WTC11 (cell line): ENCODE measurements at regions not wholly inside any gene's neighbourhood (a gene's known extent, or its start where the extent isn't known, plus 50 kb on each side); places are given as distances from the start of the nearest gene placed in this dataset.

Experiments
- ATAC-seq: fragments of 200-7000 bp; cut with Tn5 transposase; 2 replicates; pipeline ENCODE4 v1.10.0; 2021; ENCODE audit warnings: mild to moderate bottlenecking, moderate library complexity
- CTCF ChIA-PET: fragments of 300-600 bp; sonication (Branson Sonifier 250); formaldehyde crosslinking; loops from one replicate; lab custom pipeline; 2021; ENCODE audit warnings: antibody characterized with exemption; lab: Charles Lee
- POLR2A ChIA-PET: fragments of 350-600 bp; sonication (Branson Sonifier 250); formaldehyde crosslinking; loops from one replicate; lab custom pipeline; 2021; ENCODE audit warnings: antibody characterized with exemption; lab: Charles Lee
- DNase-seq: peaks from one replicate; pipeline ENCODE4 v3.0.0; 2021; ENCODE audit warnings: low spot score
- H3K27ac Mint-ChIP-seq: 2 replicates; pipeline ENCODE4 v1.8.0; 2021; ENCODE audit warnings: mixed read lengths
- H3K27me3 Mint-ChIP-seq: 2 replicates; pipeline ENCODE4 v1.8.0; 2021; ENCODE audit warnings: low read depth, mild to moderate bottlenecking, moderate library complexity, mixed read lengths
- H3K36me3 Mint-ChIP-seq: 2 replicates; pipeline ENCODE4 v1.8.0; 2021; ENCODE audit warnings: mixed read lengths
- H3K4me1 Mint-ChIP-seq: 2 replicates; pipeline ENCODE4 v1.8.0; 2022; ENCODE audit warnings: mixed read lengths
- H3K4me3 Mint-ChIP-seq: 2 replicates; pipeline ENCODE4 v1.8.0; 2021; ENCODE audit warnings: mild to moderate bottlenecking, moderate library complexity, mixed read lengths
- H3K9me3 Mint-ChIP-seq: 2 replicates; pipeline ENCODE4 v1.8.0; 2021; ENCODE audit warnings: mixed read lengths
- AR ChIP-seq: fragments of 250-450 bp; sonication (Bioruptor Pico); IDR thresholded peaks from 2 replicates; pipeline ENCODE4 v1.9.0; 2021; ENCODE audit warnings: mild to moderate bottlenecking
- ARID4B ChIP-seq: sonication (generic); formaldehyde crosslinking; IDR thresholded peaks from 2 replicates; pipeline ENCODE4 v1.8.0; 2023; ENCODE audit warnings: missing genetic modification reagents, mild to moderate bottlenecking, borderline replicate concordance
- E2F1 ChIP-seq: sonication (generic); formaldehyde crosslinking; IDR thresholded peaks from 2 replicates; pipeline ENCODE4 v1.8.0; 2022; ENCODE audit warnings: mild to moderate bottlenecking, missing genetic modification reagents
- ETV6 ChIP-seq: sonication (generic); formaldehyde crosslinking; IDR thresholded peaks from 2 replicates; pipeline ENCODE4 v1.8.1; 2022; ENCODE audit warnings: mild to moderate bottlenecking, missing genetic modification reagents
- FOXJ3 ChIP-seq: sonication (generic); formaldehyde crosslinking; IDR thresholded peaks from 2 replicates; pipeline ENCODE4 v1.9.0; 2021; ENCODE audit warnings: missing genetic modification reagents, mild to moderate bottlenecking, borderline replicate concordance
- GABPB1 ChIP-seq: sonication (generic); formaldehyde crosslinking; IDR thresholded peaks from 2 replicates; pipeline ENCODE4 v1.8.1; 2023; ENCODE audit warnings: mild to moderate bottlenecking, missing genetic modification reagents
- GRHL2 ChIP-seq: fragments of 250-450 bp; sonication (Bioruptor Pico); IDR thresholded peaks from 2 replicates; pipeline ENCODE4 v1.8.0; 2022; ENCODE audit warnings: mild to moderate bottlenecking, moderate library complexity; ENCODE audit not compliant: insufficient replicate concordance, severe bottlenecking
- JAZF1 ChIP-seq: fragments of 250-450 bp; sonication (Bioruptor Pico); IDR thresholded peaks from 2 replicates; pipeline ENCODE4 v1.9.0; 2021; ENCODE audit warnings: moderate library complexity, mild to moderate bottlenecking, inconsistent platforms
- NFYB ChIP-seq: sonication (generic); formaldehyde crosslinking; conservative IDR thresholded peaks from 2 replicates; pipeline ENCODE4 v1.8.0; 2022; ENCODE audit warnings: low read depth, missing genetic modification reagents
- NR2C2 ChIP-seq: sonication (generic); formaldehyde crosslinking; IDR thresholded peaks from 2 replicates; pipeline ENCODE4 v1.8.0; 2022; ENCODE audit warnings: mild to moderate bottlenecking, missing genetic modification reagents
- OVOL2 ChIP-seq: fragments of 250-450 bp; sonication (Bioruptor Pico); IDR thresholded peaks from 2 replicates; pipeline ENCODE4 v1.9.0; 2021; ENCODE audit warnings: mild to moderate bottlenecking, borderline replicate concordance
- TEAD1 ChIP-seq: sonication (generic); formaldehyde crosslinking; IDR thresholded peaks from 2 replicates; pipeline ENCODE4 v1.8.0; 2022; ENCODE audit warnings: mild to moderate bottlenecking, missing genetic modification reagents
- TEAD4 ChIP-seq: sonication (generic); formaldehyde crosslinking; IDR thresholded peaks from 2 replicates; pipeline ENCODE4 v1.8.0; 2022; ENCODE audit warnings: mild to moderate bottlenecking, missing genetic modification reagents
- ZBTB21 ChIP-seq: sonication (generic); formaldehyde crosslinking; IDR thresholded peaks from 2 replicates; pipeline ENCODE4 v1.8.1; 2023; ENCODE audit warnings: mild to moderate bottlenecking, missing genetic modification reagents, borderline replicate concordance
- ZNF396 ChIP-seq: fragments of 250-450 bp; sonication (Bioruptor Pico); IDR thresholded peaks from 2 replicates; pipeline ENCODE4 v1.8.0; 2021; ENCODE audit warnings: mild to moderate bottlenecking, moderate library complexity, borderline replicate concordance
- ZNF416 ChIP-seq: fragments of 250-450 bp; sonication (Bioruptor Pico); IDR thresholded peaks from 2 replicates; pipeline ENCODE4 v1.9.0; 2021; ENCODE audit warnings: mild to moderate bottlenecking, inconsistent platforms
- TF ChIP-seq, protein P1 (sequence below): sonication (generic); formaldehyde crosslinking; IDR thresholded peaks from 2 replicates; pipeline ENCODE4 v1.8.1; 2023; ENCODE audit warnings: mild to moderate bottlenecking, missing genetic modification reagents, borderline replicate concordance
- TF ChIP-seq, protein P2 (sequence below): fragments of 250-450 bp; sonication (Bioruptor Pico); conservative IDR thresholded peaks from 2 replicates; pipeline ENCODE4 v1.9.0; 2021; ENCODE audit warnings: mild to moderate bottlenecking

GRCh38 chr17:33873201-33873617, 381.9 kb upstream of the CCL2 start:
- ChIA-PET CTCF (no interaction called here), POLR2A (no interaction called here)
- H3K4me3 Mint-ChIP-seq: no peak overlapping the region
- DNase-seq: no peak
- H3K36me3 Mint-ChIP-seq: peaks cover 17% of the 10 kb centered on the region
- H3K4me1 Mint-ChIP-seq: peaks cover 4% of the 10 kb centered on the region; the same call in 1 of the 2 replicates
- no peak for TF ChIP-seq OVOL2 (CRISPR knock-in tag)
- TF ChIP-seq E2F1 (CRISPR knock-in tag): no peak
- TF ChIP-seq ZNF396 (CRISPR knock-in tag): no peak
- TF ChIP-seq FOXJ3 (CRISPR knock-in tag): no peak
- TF ChIP-seq GABPB1 (CRISPR knock-in tag): no peak
- TF ChIP-seq JAZF1 (CRISPR knock-in tag): no peak
- no peak for TF ChIP-seq ZBTB21 (CRISPR knock-in tag)
- peaks cover 29% of the 10 kb centered on the region for H3K9me3 Mint-ChIP-seq
- no peak for ATAC-seq
- H3K27me3 Mint-ChIP-seq: no peaks in the 10 kb centered on the region; the same call in 1 of the 2 replicates
- H3K27ac Mint-ChIP-seq: no peak overlapping the region

- Mint-ChIP-seq H3K4me1 (peaks cover 4% of the 10 kb centered on the region; the same call in 1 of the 2 replicates), H3K27me3 (peaks cover 3% of the 10 kb centered on the region), H3K36me3 (peaks cover 22% of the 10 kb centered on the region), H3K9me3 (peaks cover 39% of the 10 kb centered on the region), H3K27ac (no peak overlapping the region; the same call in 1 of the 2 replicates), H3K4me3 (no peak overlapping the region)
- ChIA-PET CTCF (no interaction called here), POLR2A (no interaction called here)
- no peak for ATAC-seq
- no peak for DNase-seq
- no peak for TF ChIP-seq NFYB (CRISPR knock-in tag)
- TF ChIP-seq OVOL2 (CRISPR knock-in tag): no peak
- no peak for TF ChIP-seq ETV6 (CRISPR knock-in tag)
- no peak for TF ChIP-seq TEAD4 (CRISPR knock-in tag)
- TF ChIP-seq, protein P1, sequence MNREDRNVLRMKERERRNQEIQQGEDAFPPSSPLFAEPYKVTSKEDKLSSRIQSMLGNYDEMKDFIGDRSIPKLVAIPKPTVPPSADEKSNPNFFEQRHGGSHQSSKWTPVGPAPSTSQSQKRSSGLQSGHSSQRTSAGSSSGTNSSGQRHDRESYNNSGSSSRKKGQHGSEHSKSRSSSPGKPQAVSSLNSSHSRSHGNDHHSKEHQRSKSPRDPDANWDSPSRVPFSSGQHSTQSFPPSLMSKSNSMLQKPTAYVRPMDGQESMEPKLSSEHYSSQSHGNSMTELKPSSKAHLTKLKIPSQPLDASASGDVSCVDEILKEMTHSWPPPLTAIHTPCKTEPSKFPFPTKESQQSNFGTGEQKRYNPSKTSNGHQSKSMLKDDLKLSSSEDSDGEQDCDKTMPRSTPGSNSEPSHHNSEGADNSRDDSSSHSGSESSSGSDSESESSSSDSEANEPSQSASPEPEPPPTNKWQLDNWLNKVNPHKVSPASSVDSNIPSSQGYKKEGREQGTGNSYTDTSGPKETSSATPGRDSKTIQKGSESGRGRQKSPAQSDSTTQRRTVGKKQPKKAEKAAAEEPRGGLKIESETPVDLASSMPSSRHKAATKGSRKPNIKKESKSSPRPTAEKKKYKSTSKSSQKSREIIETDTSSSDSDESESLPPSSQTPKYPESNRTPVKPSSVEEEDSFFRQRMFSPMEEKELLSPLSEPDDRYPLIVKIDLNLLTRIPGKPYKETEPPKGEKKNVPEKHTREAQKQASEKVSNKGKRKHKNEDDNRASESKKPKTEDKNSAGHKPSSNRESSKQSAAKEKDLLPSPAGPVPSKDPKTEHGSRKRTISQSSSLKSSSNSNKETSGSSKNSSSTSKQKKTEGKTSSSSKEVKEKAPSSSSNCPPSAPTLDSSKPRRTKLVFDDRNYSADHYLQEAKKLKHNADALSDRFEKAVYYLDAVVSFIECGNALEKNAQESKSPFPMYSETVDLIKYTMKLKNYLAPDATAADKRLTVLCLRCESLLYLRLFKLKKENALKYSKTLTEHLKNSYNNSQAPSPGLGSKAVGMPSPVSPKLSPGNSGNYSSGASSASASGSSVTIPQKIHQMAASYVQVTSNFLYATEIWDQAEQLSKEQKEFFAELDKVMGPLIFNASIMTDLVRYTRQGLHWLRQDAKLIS (CRISPR knock-in tag): no peak
- no peak for TF ChIP-seq ARID4B (CRISPR knock-in tag)
- no peak for TF ChIP-seq ZNF396 (CRISPR knock-in tag)
- no peak for TF ChIP-seq NR2C2 (CRISPR knock-in tag)
- no peak for TF ChIP-seq E2F1 (CRISPR knock-in tag)
- no peak for TF ChIP-seq ZNF416 (CRISPR knock-in tag)
- no peak for TF ChIP-seq ZBTB21 (CRISPR knock-in tag)
- TF ChIP-seq GRHL2 (CRISPR knock-in tag): no peak
- no peak for TF ChIP-seq AR (CRISPR knock-in tag)
- TF ChIP-seq GABPB1 (CRISPR knock-in tag): no peak
- TF ChIP-seq, protein P2, sequence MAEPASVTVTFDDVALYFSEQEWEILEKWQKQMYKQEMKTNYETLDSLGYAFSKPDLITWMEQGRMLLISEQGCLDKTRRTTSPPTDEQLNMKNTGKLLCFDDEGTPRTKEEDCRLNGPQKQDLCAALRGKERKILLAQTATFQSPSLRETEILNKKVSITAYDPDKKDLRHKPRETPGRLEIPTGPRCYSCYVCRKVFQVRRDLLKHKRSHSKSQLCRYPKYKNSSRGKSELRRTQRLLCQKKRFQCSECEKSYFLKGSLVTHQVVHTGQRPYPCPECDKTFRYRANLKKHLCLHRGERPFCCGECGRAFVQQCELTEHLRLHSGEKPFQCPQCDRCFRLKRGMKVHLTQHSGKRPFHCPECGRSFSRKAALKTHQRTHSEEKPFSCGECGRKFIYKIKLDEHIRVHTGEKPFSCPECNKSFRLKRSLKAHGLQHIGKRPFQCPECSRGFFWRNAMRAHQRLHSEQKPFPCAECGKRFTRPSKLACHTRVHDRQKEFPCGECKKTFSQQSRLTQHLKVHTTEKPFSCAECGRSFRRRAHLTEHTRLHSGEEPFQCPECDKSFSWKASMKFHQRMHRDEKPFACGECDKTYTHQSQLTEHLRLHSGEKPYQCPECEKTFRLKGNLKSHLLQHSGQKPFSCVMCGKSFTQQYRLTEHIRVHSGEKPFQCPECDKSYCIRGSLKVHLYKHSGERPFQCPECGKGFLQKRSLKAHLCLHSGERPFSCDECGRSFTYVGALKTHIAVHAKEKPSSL: no peak
- no peak for TF ChIP-seq TEAD1 (CRISPR knock-in tag)
These were observed 380.4 kb upstream of the CCL2 start for GRCh38 chr17:33874617-33875060.
